CD4-positive, alpha-beta T cell treated with Interleukin-15 for 4 hours (primary cell): ENCODE measurements at regions not wholly inside any gene's neighbourhood (a gene's known extent, or its start where the extent isn't known, plus 50 kb on each side); places are given as distances from the start of the nearest gene placed in this dataset.
"Not testable (repeated sequence)": the region's sequence is repeated elsewhere in the genome, so short reads cannot be mapped to it uniquely, and the experiment has no call there.

Source experiments
- DNase-seq: peaks from one replicate; pipeline ENCODE4 v3.0.0-alpha.2; 2020; ENCODE audit warnings: low spot score

GRCh38 chr7:96829121-96829520, 119.5 kb upstream of the SEM1 start:
- not testable (repeated sequence) for DNase-seq

GRCh38 chr7:96831446-96831845, 121.8 kb upstream of the SEM1 start:
- DNase-seq = no peak

GRCh38 chr7:96832092-96832662, 122.5 kb upstream of the SEM1 start:
- DNase-seq = no peak

GRCh38 chr7:96833676-96834453, 124.2 kb upstream of the SEM1 start:
- DNase-seq = no peak

- no peak for DNase-seq
Observed at GRCh38 chr7:96836456-96836855, 126.8 kb upstream of the SEM1 start.

GRCh38 chr7:96837593-96837992, 127.9 kb upstream of the SEM1 start:
- peak; percentile 13 for DNase-seq

GRCh38 chr7:96838481-96838880, 128.8 kb upstream of the SEM1 start:
- DNase-seq = no peak

- DNase-seq = no peak
Observed at GRCh38 chr7:96855139-96855538, 145.5 kb upstream of the SEM1 start.

- DNase-seq = no peak
Observed at GRCh38 chr7:96855691-96856090, 146.0 kb upstream of the SEM1 start.

- no peak for DNase-seq
Observed at GRCh38 chr7:96869538-96869937, 135.8 kb upstream of the DLX6 start.

- DNase-seq = no peak
Observed at GRCh38 chr7:96870185-96870584, 135.2 kb upstream of the DLX6 start.

- no peak for DNase-seq
Observed at GRCh38 chr7:96870934-96871333, 134.4 kb upstream of the DLX6 start.

GRCh38 chr7:96887426-96887825, 117.9 kb upstream of the DLX6 start:
- DNase-seq = no peak

GRCh38 chr7:96899108-96899507, 106.2 kb upstream of the DLX6 start:
- DNase-seq = no peak

GRCh38 chr7:96901822-96902445, 103.4 kb upstream of the DLX6 start:
- no peak for DNase-seq

- DNase-seq = no peak
Observed at GRCh38 chr7:96903906-96904305, 101.4 kb upstream of the DLX6 start.

GRCh38 chr7:96910486-96910885, 94.9 kb upstream of the DLX6 start:
- no peak for DNase-seq

- DNase-seq = no peak
Observed at GRCh38 chr7:96915029-96915428, 90.3 kb upstream of the DLX6 start.

GRCh38 chr7:96920064-96920463, 85.3 kb upstream of the DLX6 start:
- DNase-seq = no peak

GRCh38 chr7:96920713-96921112, 84.6 kb upstream of the DLX6 start:
- no peak for DNase-seq

GRCh38 chr7:96921231-96921630, 84.1 kb upstream of the DLX6 start:
- no peak for DNase-seq

- DNase-seq = no peak
Observed at GRCh38 chr7:96921771-96922170, 83.6 kb upstream of the DLX6 start.

GRCh38 chr7:96923345-96923744, 82.0 kb upstream of the DLX6 start:
- DNase-seq = not testable (repeated sequence)
